Limb (tissue), 2 donors: ENCODE measurements at regions not wholly inside any gene's neighbourhood (a gene's known extent, or its start where the extent isn't known, plus 50 kb on each side); places are given as distances from the start of the nearest gene placed in this dataset.
"Not testable (repeated sequence)": the region's sequence is repeated elsewhere in the genome, so short reads cannot be mapped to it uniquely, and the experiment has no call there.

ENCODE experiments used
- DNase-seq, 2 donors: peaks; one replicate each; pipeline ENCODE4 v3.0.0-alpha.2; 2016; ENCODE audit errors: extremely low spot score in 2 of 2

DNA sequence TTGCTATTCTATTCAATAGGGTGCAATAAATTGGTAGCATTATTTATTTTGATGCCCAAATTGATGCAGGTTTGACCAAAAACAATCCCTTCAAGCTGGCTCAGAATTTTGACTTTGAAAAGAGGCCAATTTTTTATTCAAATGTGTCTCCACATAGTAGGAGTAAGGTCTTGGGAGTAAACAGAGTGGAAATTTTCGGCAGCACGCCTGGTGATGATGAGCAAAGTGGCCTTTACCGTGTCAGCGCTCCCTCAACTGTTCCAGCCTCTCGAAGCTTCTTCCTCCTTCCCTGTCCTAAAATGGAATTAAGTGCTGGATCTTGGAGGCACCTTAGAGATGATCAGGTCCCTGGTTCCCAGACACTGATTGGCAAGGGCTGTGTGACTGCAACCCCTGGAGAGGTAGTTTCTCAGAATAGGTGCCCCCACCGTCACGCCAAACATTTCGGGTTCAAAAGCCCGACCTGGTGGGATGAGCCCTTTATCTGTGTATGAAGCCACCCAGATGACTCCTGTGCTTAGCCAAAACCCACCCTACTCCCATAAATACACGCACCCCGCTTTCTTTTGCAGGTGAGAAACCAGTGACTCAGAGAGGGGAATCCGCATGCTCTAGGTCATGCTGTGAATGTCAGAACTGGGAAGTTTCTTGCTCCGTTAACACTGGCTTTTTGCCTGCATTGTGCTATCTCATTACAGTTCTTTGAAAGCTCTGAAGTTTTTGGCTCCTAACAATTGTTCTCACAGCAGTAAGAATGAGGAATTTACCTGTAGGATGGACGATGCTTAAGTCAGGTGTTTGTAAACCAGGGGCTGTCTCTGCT, 89.1 kb downstream of the CRYGS start:
- DNase-seq: no peak

GRCh38 chr3:186453531-186453930, 90.6 kb downstream of the CRYGS start:
- DNase-seq: no peak

GRCh38 chr3:186452517-186452916, 90.5 kb upstream of the DGKG start:
- no peak for DNase-seq

- no peak for DNase-seq
Observed at GRCh38 chr3:186451371-186451770, 89.3 kb upstream of the DGKG start.

DNA sequence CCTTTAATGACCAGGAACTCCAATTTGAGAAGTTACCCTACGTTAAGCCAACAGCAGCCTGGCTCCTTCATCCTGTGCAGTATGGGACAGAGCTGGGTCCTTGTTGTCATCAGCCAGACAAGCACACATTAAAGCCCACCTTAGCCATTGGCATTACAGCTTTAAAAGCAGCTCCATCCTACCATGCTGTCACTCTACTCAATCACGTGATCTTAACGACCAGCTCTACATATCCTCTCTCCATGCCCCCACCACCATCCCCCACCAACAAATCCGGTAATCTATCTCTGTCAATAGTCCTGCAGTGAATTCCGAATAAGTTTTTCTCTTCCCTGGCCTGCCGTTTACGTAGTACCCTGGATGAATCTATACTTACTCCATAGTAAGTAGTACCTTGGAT, 82.9 kb upstream of the DGKG start:
- no peak for DNase-seq

GRCh38 chr3:186444288-186444687, 82.3 kb upstream of the DGKG start:
- DNase-seq: no peak

DNA sequence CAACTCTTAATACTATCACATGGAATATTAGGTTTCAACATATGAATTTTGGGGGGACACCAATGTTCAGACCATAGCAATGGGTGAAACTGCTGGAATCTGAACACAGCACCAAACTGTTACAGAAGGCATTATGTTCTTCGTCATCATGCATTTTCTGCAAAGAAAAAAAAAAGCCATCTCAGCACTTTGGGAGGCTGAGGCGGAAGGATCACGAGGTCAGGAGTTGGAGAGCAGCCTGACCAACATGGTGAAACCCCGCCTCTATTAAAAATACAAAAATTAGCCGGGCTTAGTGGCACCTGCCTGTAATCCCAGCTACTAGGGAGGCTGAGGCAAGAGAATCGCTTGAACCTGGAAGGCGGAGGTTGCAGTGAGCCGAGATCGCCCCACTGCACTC, 80.9 kb upstream of the DGKG start:
- DNase-seq: not testable (repeated sequence)

GRCh38 chr3:186442162-186442561, 80.1 kb upstream of the DGKG start:
- DNase-seq: no peak

DNA sequence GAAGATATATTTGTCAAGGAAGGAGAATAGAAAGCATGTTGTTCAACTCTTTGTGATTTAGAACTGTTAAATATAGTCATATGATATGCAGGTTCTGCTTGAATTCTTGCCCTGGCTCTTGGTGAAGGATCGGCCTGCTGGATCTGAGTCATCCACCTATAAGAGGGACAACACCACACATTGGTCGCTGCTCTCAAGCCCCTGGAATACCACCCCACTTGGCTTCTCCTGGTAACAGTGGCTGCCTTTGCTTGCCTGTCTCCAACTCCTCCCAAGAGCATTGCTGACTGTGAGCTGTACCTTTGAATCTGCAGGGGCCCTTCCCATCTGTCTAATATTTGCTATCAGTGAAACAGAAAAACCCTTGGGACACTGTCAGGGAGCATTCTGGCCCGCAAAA, 78.9 kb upstream of the DGKG start:
- DNase-seq: no peak

GRCh38 chr3:186439725-186440124, 77.7 kb upstream of the DGKG start:
- no peak for DNase-seq

DNA sequence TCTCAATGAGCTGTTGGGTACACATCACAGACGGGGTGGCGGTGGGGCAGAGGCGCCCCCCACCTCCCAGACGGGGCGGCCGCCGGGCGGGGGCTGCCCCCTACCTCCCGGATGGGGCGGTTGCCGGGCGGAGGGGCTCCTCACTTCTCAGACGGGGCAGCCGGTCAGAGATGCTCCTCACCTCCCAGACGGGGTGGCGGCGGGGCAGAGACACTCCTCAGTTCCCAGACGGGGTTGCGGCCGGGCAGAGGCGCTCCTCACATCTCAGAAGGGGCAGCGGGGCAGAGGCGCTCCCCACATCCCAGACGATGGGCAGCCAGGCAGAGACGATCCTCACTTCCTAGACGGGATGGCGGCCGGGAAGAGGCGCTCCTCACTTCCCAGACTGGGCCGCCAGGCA, 73.3 kb upstream of the DGKG start:
- not testable (repeated sequence) for DNase-seq

- DNase-seq: no peak
Observed at GRCh38 chr3:186432944-186433732, 71.1 kb upstream of the DGKG start.

DNA sequence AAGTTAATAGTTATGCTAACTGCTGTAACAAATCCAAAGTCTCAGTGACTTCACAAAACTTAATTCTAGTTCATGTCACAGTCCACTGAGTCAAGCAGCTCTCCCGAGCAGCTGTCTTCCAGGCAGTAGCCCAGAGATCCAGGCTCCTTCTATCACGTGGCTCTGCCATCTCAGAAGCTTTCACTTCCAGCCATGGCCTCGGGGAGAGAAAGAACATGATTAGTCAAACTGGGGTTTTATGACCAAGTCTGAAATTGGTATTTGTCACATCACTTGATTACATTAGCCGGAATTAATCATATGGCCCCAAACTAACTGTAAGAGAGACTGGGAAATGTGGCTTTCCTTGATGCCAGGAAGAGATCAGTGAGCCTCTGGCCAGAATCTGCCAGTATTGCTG, 70.2 kb upstream of the DGKG start:
- no peak for DNase-seq

GRCh38 chr3:186427627-186428281, 65.7 kb upstream of the DGKG start:
- no peak for DNase-seq

- DNase-seq: no peak
Observed at GRCh38 chr3:186425788-186426730, 64.0 kb upstream of the DGKG start.

- DNase-seq: no peak
Observed at GRCh38 chr3:186421946-186422345, 59.9 kb upstream of the DGKG start.

GRCh38 chr3:186418671-186419145, 56.7 kb upstream of the DGKG start:
- no peak for DNase-seq

DNA sequence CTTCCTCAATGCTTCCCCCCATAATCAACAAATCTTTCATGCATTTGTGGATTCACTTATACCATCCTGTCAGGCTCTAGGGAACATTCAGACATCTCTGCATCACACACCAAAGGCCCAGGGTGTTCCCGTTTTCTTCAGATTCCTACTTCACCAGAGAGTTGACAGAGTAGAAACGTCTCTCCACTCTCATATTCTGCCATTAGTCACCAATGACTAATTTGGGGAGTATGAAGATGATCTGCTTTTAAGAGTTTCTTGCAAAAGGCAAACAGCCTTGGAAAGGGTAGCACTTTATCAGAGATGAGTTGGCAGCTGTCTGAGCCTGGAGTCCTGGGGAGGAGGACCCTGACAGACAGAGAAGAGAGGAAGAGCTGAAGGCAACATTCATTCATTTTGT, 55.8 kb upstream of the DGKG start:
- DNase-seq: no peak

- DNase-seq: no peak
Observed at GRCh38 chr3:186414735-186415419, 52.8 kb upstream of the DGKG start.

DNA sequence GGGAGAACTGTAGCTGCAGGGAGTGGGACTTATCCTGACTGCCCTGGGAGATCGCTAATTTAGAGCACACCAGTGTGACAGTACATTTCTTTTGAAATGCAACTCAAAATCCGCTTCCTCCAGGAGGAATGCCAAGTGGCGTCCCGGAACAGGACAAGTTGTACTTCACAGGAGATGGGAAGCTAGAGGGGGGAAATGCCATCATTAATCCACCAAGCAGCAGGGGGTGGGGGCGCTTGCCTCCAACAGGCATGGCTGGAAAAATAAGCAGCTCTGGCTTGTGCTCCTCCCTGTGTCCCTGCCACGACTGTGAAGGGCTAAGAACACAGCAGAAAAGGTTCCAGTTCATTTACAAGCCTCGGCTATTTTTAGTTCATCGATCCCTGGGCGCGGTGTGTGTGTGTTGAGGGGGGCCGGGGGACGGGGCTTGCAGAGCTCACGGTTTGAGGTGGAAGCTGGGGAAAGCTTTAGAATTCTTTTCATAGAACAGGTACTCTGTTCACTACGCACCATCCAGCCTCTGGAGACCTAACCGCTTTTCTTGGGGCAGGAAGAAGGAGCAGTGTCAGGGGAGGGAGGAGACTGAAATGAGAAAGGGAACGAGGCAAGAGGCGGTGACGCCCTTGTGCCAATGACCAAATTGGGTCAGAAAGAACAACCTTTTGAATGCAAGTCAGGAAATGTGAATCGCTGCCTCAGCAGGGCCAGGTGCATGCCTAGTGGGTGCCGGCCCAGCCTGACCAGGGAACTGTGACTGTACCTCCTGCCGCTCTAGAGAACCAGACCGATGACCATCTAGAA, 51.8 kb upstream of the DGKG start:
- DNase-seq: peak; percentile 30 to 70
